ENCODE measurements at regions not wholly inside any gene's neighbourhood (a gene's known extent, or its start where the extent isn't known, plus 50 kb on each side); places are given as distances from the start of the nearest gene placed in this dataset.

GRCh38 chr5:93280518-93280917 lies 300.5 kb downstream of the NR2F1-AS1 start:
- H3K9me3 ChIP-seq, result no peaks in the 10 kb centered on the region
- DNase-seq (no peak), FAIRE-seq (no peak), ATAC-seq (no peak)
- intact Hi-C loops (cut with DNase I), result no loop called here
- H3K4me1 ChIP-seq, result no peaks in the 10 kb centered on the region
- no peak overlapping the region for H3K4me3 ChIP-seq
- H3K27me3 ChIP-seq, result no peaks in the 10 kb centered on the region
- no peak overlapping the region for H3K27ac ChIP-seq
- H3K36me3 ChIP-seq, result no peaks in the 10 kb centered on the region
- TF ChIP-seq, protein P1, sequence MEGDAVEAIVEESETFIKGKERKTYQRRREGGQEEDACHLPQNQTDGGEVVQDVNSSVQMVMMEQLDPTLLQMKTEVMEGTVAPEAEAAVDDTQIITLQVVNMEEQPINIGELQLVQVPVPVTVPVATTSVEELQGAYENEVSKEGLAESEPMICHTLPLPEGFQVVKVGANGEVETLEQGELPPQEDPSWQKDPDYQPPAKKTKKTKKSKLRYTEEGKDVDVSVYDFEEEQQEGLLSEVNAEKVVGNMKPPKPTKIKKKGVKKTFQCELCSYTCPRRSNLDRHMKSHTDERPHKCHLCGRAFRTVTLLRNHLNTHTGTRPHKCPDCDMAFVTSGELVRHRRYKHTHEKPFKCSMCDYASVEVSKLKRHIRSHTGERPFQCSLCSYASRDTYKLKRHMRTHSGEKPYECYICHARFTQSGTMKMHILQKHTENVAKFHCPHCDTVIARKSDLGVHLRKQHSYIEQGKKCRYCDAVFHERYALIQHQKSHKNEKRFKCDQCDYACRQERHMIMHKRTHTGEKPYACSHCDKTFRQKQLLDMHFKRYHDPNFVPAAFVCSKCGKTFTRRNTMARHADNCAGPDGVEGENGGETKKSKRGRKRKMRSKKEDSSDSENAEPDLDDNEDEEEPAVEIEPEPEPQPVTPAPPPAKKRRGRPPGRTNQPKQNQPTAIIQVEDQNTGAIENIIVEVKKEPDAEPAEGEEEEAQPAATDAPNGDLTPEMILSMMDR (IDR thresholded peaks at IDR 0.05), result no peak
- 42 to 50% methylated on average over 3 of the region's 3 CpGs for WGBS, 2 donors

DNA sequence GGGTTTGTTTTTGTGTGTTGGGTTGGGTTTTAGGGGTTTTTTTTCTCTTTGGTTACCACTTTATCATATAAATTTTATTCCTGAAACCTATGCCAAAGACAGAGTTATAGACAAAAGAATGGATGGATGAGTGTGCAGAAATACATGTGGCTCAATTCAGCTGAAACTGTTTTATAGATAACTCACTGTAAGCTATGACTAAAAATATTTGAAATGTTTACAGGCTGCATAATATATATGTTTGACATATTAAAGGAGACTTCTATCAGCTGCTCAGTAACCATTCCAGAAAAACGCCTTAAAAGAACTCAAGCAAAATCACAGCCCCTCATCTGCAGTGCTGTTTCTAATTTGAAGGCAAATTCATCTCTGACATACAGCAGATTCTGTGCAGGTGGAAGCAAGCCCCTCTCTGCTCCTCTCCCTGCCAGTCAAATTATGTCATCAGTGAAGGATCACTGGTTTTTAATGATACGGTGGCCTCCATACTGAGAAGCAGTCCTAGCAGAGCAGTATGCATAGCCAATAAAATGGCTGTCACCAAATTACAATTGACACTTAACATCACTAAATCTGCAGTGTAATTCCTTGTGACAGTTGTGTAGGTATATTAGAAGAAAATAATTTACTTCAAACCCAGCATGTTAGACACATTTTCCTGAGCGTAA lies 301.6 kb downstream of the NR2F1-AS1 start:
- Histone ChIP-seq H3K27me3 (no peaks in the 10 kb centered on the region), H3K36me3 (no peaks in the 10 kb centered on the region), H3K4me3 (no peak overlapping the region), H3K4me1 (no peaks in the 10 kb centered on the region), H3K9me3 (no peaks in the 10 kb centered on the region), H3K27ac (no peak overlapping the region)
- TF ChIP-seq, protein P1 (IDR thresholded peaks at IDR 0.05), result no peak
- 71 to 75% methylated on average over 3 of the region's 3 CpGs for WGBS, 2 donors
- DNase-seq, result no peak
- ATAC-seq, result no peak
- no peak for FAIRE-seq
- intact Hi-C loops (cut with DNase I), result no loop called here

GRCh38 chr5:93278896-93279295 lies 302.1 kb downstream of the NR2F1-AS1 start:
- TF ChIP-seq, protein P1 (IDR thresholded peaks at IDR 0.05), result no peak
- H3K27ac ChIP-seq, result no peak overlapping the region
- FAIRE-seq, result no peak
- no peaks in the 10 kb centered on the region for H3K36me3 ChIP-seq
- DNase-seq, result no peak
- H3K4me1 ChIP-seq, result no peaks in the 10 kb centered on the region
- H3K9me3 ChIP-seq, result no peaks in the 10 kb centered on the region
- H3K4me3 ChIP-seq, result no peak overlapping the region
- intact Hi-C loops (cut with DNase I), result no loop called here
- no peak for ATAC-seq
- H3K27me3 ChIP-seq, result no peaks in the 10 kb centered on the region
- WGBS, 2 donors, result 37 to 54% methylated on average over 2 of the region's 2 CpGs

- Histone ChIP-seq H3K4me1 (no peaks in the 10 kb centered on the region), H3K27me3 (no peaks in the 10 kb centered on the region), H3K27ac (no peak overlapping the region), H3K4me3 (no peak overlapping the region), H3K9me3 (no peaks in the 10 kb centered on the region), H3K36me3 (no peaks in the 10 kb centered on the region)
- 67 to 81% methylated on average over 6 of the region's 6 CpGs for WGBS, 2 donors
- ATAC-seq, result no peak
- TF ChIP-seq, protein P1 (IDR thresholded peaks at IDR 0.05), result no peak
- intact Hi-C loops (cut with DNase I), result no loop called here
- no peak for FAIRE-seq
- DNase-seq, result no peak
These were observed 304.0 kb downstream of the NR2F1-AS1 start for GRCh38 chr5:93277051-93277450.

DNA sequence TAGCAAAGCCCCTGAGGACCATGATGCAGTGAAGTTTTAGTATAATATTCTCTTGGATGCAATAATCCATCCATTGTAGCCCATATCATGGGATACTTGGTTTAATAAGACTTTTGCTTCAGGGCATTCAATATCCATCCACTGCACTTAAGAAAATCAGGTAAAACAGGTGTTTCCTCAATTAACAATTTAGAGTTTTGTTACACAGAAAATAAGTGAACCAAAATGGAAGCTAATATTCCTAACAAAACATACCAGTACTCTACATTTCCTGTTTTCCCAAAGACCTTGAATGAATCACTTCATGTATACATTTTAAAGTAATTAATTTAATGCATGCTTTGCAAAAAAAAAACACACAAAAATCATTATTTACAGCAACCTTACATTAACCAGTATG lies 305.6 kb downstream of the NR2F1-AS1 start:
- Histone ChIP-seq H3K9me3 (no peaks in the 10 kb centered on the region), H3K27me3 (no peaks in the 10 kb centered on the region), H3K4me3 (no peak overlapping the region), H3K4me1 (no peaks in the 10 kb centered on the region), H3K27ac (no peak overlapping the region), H3K36me3 (no peaks in the 10 kb centered on the region)
- FAIRE-seq (no peak), DNase-seq (no peak), ATAC-seq (no peak)
- intact Hi-C loops (cut with DNase I), result no loop called here
- TF ChIP-seq, protein P1 (IDR thresholded peaks at IDR 0.05), result no peak
